ENCODE measurements at regions not wholly inside any gene's neighbourhood (a gene's known extent, or its start where the extent isn't known, plus 50 kb on each side); places are given as distances from the start of the nearest gene placed in this dataset.

GRCh38 chr2:160870729-160871465 lies 289.3 kb upstream of the TANK start:
- TF ChIP-seq CTCF (IDR thresholded peaks at IDR 0.05; ENCODE audit: low read depth, low read length, missing control alignments), result no peak
- in situ Hi-C loops (cut with HindIII; ENCODE audit: low sequenced_read_pairs), result no loop called here
- peak; percentile 15 for DNase-seq (ENCODE audit: low read depth)

GRCh38 chr2:160871953-160872352 lies 288.3 kb upstream of the TANK start:
- H3K4me3 ChIP-seq (ENCODE audit: low read depth, low read length), result no peak overlapping the region
- TF ChIP-seq CTCF (IDR thresholded peaks at IDR 0.05; ENCODE audit: low read depth, low read length, missing control alignments), result no peak
- in situ Hi-C loops (cut with HindIII; ENCODE audit: low sequenced_read_pairs), result no loop called here
- no peak for DNase-seq (ENCODE audit: low read depth)

More at GRCh38 chr2:160870729-160871465, 289.3 kb upstream of the TANK start:
- H3K4me3 ChIP-seq (ENCODE audit: low read depth, low read length), result no peak overlapping the region

- no peak for DNase-seq (ENCODE audit: low read depth)
- no peak for TF ChIP-seq CTCF (IDR thresholded peaks at IDR 0.05; ENCODE audit: low read depth, low read length, missing control alignments)
- in situ Hi-C loops (cut with HindIII; ENCODE audit: low sequenced_read_pairs), result no loop called here
- no peak overlapping the region for H3K4me3 ChIP-seq (ENCODE audit: low read depth, low read length)
These were observed 284.2 kb upstream of the TANK start for GRCh38 chr2:160876029-160876428.

- in situ Hi-C loops (cut with HindIII; ENCODE audit: low sequenced_read_pairs), result no loop called here
- no peak for TF ChIP-seq CTCF (IDR thresholded peaks at IDR 0.05; ENCODE audit: low read depth, low read length, missing control alignments)
- H3K4me3 ChIP-seq (ENCODE audit: low read depth, low read length), result no peak overlapping the region
- DNase-seq (ENCODE audit: low read depth), result no peak
These were observed 283.5 kb upstream of the TANK start for GRCh38 chr2:160876765-160877164.

GRCh38 chr2:160878618-160879017 lies 281.6 kb upstream of the TANK start:
- no peak for TF ChIP-seq CTCF (IDR thresholded peaks at IDR 0.05; ENCODE audit: low read depth, low read length, missing control alignments)

GRCh38 chr2:160882906-160883305 lies 277.3 kb upstream of the TANK start:
- no peak overlapping the region for H3K4me3 ChIP-seq (ENCODE audit: low read depth, low read length)
- no peak for DNase-seq (ENCODE audit: low read depth)
- no peak for TF ChIP-seq CTCF (IDR thresholded peaks at IDR 0.05; ENCODE audit: low read depth, low read length, missing control alignments)
- in situ Hi-C loops (cut with HindIII; ENCODE audit: low sequenced_read_pairs), result no loop called here

More at GRCh38 chr2:160878618-160879017, 281.6 kb upstream of the TANK start:
- no peak overlapping the region for H3K4me3 ChIP-seq (ENCODE audit: low read depth, low read length)
- in situ Hi-C loops (cut with HindIII; ENCODE audit: low sequenced_read_pairs), result no loop called here
- DNase-seq (ENCODE audit: low read depth), result no peak

Data from astrocyte of the cerebellum (primary cell).